SK-N-SH treated with all-trans-retinoic acid at 6 μM for 48 hours (cell line): ENCODE measurements at regions not wholly inside any gene's neighbourhood (a gene's known extent, or its start where the extent isn't known, plus 50 kb on each side); places are given as distances from the start of the nearest gene placed in this dataset.

Source experiments
- ATAC-seq: fragments of 200-7000 bp; cut with Tn5 transposase; 3 replicates; pipeline ENCODE4 v1.9.1; 2020; ENCODE audit warnings: mild to moderate bottlenecking, moderate library complexity
- BACH2 ChIP-seq: fragments of 250-450 bp; sonication (Bioruptor Pico); IDR thresholded peaks from 2 replicates; pipeline ENCODE4 v1.9.0; 2021; ENCODE audit warnings: mild to moderate bottlenecking, borderline replicate concordance
- CSDC2 ChIP-seq: fragments of 250-450 bp; sonication (Bioruptor Pico); IDR thresholded peaks from 2 replicates; pipeline ENCODE4 v1.5.0; 2020; ENCODE audit warnings: mild to moderate bottlenecking, moderate library complexity
- CSRNP3 ChIP-seq: fragments of 250-450 bp; sonication (Bioruptor Pico); IDR thresholded peaks from 2 replicates; pipeline ENCODE4 v1.5.1; 2021; ENCODE audit warnings: mild to moderate bottlenecking, moderate library complexity
- ESRRG ChIP-seq: fragments of 250-450 bp; sonication (Bioruptor Pico); IDR thresholded peaks from 2 replicates; pipeline ENCODE4 v1.6.1; 2021; ENCODE audit warnings: mild to moderate bottlenecking
- GLIS3 ChIP-seq: fragments of 250-450 bp; sonication (Bioruptor Pico); IDR thresholded peaks from 2 replicates; pipeline ENCODE4 v1.5.0; 2020; ENCODE audit warnings: mild to moderate bottlenecking, moderate library complexity
- ISL1 ChIP-seq: fragments of 250-450 bp; sonication (Bioruptor Pico); IDR thresholded peaks from 2 replicates; pipeline ENCODE4 v2.1.2; 2022; ENCODE audit warnings: mild to moderate bottlenecking, moderate library complexity
- PATZ1 ChIP-seq: fragments of 250-450 bp; sonication (Bioruptor Pico); IDR thresholded peaks from 2 replicates; pipeline ENCODE4 v1.8.0; 2020; ENCODE audit warnings: mild to moderate bottlenecking, moderate library complexity, borderline replicate concordance
- POU6F1 ChIP-seq: fragments of 250-450 bp; sonication (Bioruptor Pico); IDR thresholded peaks from 2 replicates; pipeline ENCODE4 v1.8.0; 2021; ENCODE audit warnings: low read depth, mild to moderate bottlenecking, moderate library complexity, borderline replicate concordance
- PPARA ChIP-seq: fragments of 250-450 bp; sonication (Bioruptor Pico); IDR thresholded peaks from 2 replicates; pipeline ENCODE4 v1.5.0; 2020; ENCODE audit warnings: mild to moderate bottlenecking, borderline replicate concordance
- SNAI2 ChIP-seq: fragments of 250-450 bp; sonication (Bioruptor Pico); IDR thresholded peaks from 2 replicates; pipeline ENCODE4 v1.5.0; 2020; ENCODE audit warnings: mild to moderate bottlenecking, moderate library complexity
- TCF4 ChIP-seq: fragments of 250-450 bp; sonication (Bioruptor Pico); IDR thresholded peaks from 2 replicates; pipeline ENCODE4 v1.8.0; 2021; ENCODE audit warnings: mild to moderate bottlenecking, moderate library complexity, borderline replicate concordance
- TOX ChIP-seq: fragments of 250-450 bp; sonication (Bioruptor Pico); IDR thresholded peaks from 2 replicates; pipeline ENCODE4 v1.8.0; 2021; ENCODE audit warnings: mild to moderate bottlenecking, moderate library complexity, borderline replicate concordance
- TSHZ2 ChIP-seq: fragments of 250-450 bp; sonication (Bioruptor Pico); IDR thresholded peaks from 2 replicates; pipeline ENCODE4 v1.5.0; 2020; ENCODE audit warnings: mild to moderate bottlenecking, moderate library complexity
- ZC3H10 ChIP-seq: fragments of 250-450 bp; sonication (Bioruptor Pico); IDR thresholded peaks from 2 replicates; pipeline ENCODE4 v1.5.1; 2021; ENCODE audit warnings: mild to moderate bottlenecking, moderate library complexity
- ZFP3 ChIP-seq: fragments of 250-450 bp; sonication (Bioruptor Pico); IDR thresholded peaks from 2 replicates; pipeline ENCODE4 v1.5.0; 2020; ENCODE audit warnings: mild to moderate bottlenecking, moderate library complexity
- ZFP30 ChIP-seq: fragments of 450-650 bp; formaldehyde crosslinking; IDR thresholded peaks from 2 replicates; pipeline ENCODE4 v1.5.0; 2022; ENCODE audit warnings: mild to moderate bottlenecking, moderate library complexity
- ZNF565 ChIP-seq: fragments of 450-650 bp; formaldehyde crosslinking; conservative IDR thresholded peaks from 2 replicates; pipeline ENCODE4 v1.5.0; 2020; ENCODE audit warnings: low read depth, mild to moderate bottlenecking, moderate library complexity
- ZNF70 ChIP-seq: fragments of 450-650 bp; formaldehyde crosslinking; IDR thresholded peaks from 2 replicates; pipeline ENCODE4 v1.5.0; 2020; ENCODE audit warnings: mild to moderate bottlenecking, moderate library complexity
- ZNF8 ChIP-seq: fragments of 450-650 bp; formaldehyde crosslinking; IDR thresholded peaks from 2 replicates; pipeline ENCODE4 v1.5.0; 2020; ENCODE audit warnings: mild to moderate bottlenecking, moderate library complexity

GRCh38 chrX:39969099-39969818 lies 128.5 kb downstream of the BCOR start:
- TF ChIP-seq ZFP3: no peak

GRCh38 chrX:39969819-39970504 lies 127.8 kb downstream of the BCOR start:
- ATAC-seq: no peak
- TF ChIP-seq ZC3H10: no peak
- TF ChIP-seq ZNF565 (CRISPR knock-in tag): no peak
- TF ChIP-seq GLIS3 (CRISPR knock-in tag): no peak
- no peak for TF ChIP-seq ESRRG (CRISPR knock-in tag)
- no peak for TF ChIP-seq TOX (CRISPR knock-in tag)
- no peak for TF ChIP-seq PATZ1
- TF ChIP-seq PPARA (CRISPR knock-in tag): no peak
- TF ChIP-seq ZNF70 (CRISPR knock-in tag): no peak
- TF ChIP-seq TCF4 (CRISPR knock-in tag): no peak
- TF ChIP-seq TSHZ2 (CRISPR knock-in tag): no peak
- TF ChIP-seq BACH2: no peak
- TF ChIP-seq ZNF8 (CRISPR knock-in tag): no peak
- TF ChIP-seq ISL1 (CRISPR knock-in tag): no peak
- no peak for TF ChIP-seq CSDC2 (CRISPR knock-in tag)
- TF ChIP-seq, all 23 proteins: peak for 0

More at GRCh38 chrX:39969099-39969818, 128.5 kb downstream of the BCOR start:
- no peak for ATAC-seq

GRCh38 chrX:39971760-39972159 lies 126.0 kb downstream of the BCOR start:
- no peak for ATAC-seq
- no peak for TF ChIP-seq CSRNP3 (CRISPR knock-in tag)
- TF ChIP-seq BACH2: no peak
- TF ChIP-seq ZNF8 (CRISPR knock-in tag): no peak
- no peak for TF ChIP-seq SNAI2 (CRISPR knock-in tag)
- no peak for TF ChIP-seq TOX (CRISPR knock-in tag)
- TF ChIP-seq PPARA (CRISPR knock-in tag): no peak
- TF ChIP-seq PATZ1: no peak
- no peak for TF ChIP-seq ZFP30 (CRISPR knock-in tag)
- no peak for TF ChIP-seq TSHZ2 (CRISPR knock-in tag)
- no peak for TF ChIP-seq ZNF70 (CRISPR knock-in tag)
- TF ChIP-seq ZC3H10: no peak
- no peak for TF ChIP-seq ESRRG (CRISPR knock-in tag)
- no peak for TF ChIP-seq ISL1 (CRISPR knock-in tag)
- no peak for TF ChIP-seq TCF4 (CRISPR knock-in tag)
- no peak for TF ChIP-seq POU6F1 (CRISPR knock-in tag)
- TF ChIP-seq, all 23 proteins: peak for 0
